ENCODE measurements at regions not wholly inside any gene's neighbourhood (a gene's known extent, or its start where the extent isn't known, plus 50 kb on each side); places are given as distances from the start of the nearest gene placed in this dataset.

DNA sequence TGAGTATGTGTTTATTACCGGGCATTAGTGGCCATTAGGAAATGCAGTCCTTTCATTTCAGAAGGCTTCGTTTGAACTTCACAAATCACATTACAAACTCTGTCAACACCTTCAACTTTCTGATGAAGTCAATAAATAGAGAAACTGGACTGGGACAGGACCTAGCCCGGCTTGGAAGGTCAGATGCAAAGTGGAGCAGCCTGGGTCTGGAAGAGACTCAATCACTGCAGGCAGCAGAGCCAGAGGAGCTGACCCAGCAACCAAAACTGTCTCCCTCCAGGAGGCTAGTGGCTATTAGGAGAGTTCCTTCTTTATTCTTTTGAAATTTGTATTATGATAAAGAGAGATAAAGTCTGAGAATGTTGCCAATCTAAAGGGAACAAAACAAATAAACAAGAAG lies 167.2 kb upstream of the SPOPL start:
- TF ChIP-seq, protein P1, sequence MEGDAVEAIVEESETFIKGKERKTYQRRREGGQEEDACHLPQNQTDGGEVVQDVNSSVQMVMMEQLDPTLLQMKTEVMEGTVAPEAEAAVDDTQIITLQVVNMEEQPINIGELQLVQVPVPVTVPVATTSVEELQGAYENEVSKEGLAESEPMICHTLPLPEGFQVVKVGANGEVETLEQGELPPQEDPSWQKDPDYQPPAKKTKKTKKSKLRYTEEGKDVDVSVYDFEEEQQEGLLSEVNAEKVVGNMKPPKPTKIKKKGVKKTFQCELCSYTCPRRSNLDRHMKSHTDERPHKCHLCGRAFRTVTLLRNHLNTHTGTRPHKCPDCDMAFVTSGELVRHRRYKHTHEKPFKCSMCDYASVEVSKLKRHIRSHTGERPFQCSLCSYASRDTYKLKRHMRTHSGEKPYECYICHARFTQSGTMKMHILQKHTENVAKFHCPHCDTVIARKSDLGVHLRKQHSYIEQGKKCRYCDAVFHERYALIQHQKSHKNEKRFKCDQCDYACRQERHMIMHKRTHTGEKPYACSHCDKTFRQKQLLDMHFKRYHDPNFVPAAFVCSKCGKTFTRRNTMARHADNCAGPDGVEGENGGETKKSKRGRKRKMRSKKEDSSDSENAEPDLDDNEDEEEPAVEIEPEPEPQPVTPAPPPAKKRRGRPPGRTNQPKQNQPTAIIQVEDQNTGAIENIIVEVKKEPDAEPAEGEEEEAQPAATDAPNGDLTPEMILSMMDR (IDR thresholded peaks at IDR 0.05) = no peak
- no peak for TF ChIP-seq POLR2A (IDR thresholded peaks at IDR 0.05)
- no peak for TF ChIP-seq EP300 (IDR thresholded peaks at IDR 0.05; ENCODE audit: low read depth)

Measured in transverse colon (tissue), 3 donors.